KOPT-K1 (cell line): ENCODE measurements at regions not wholly inside any gene's neighbourhood (a gene's known extent, or its start where the extent isn't known, plus 50 kb on each side); places are given as distances from the start of the nearest gene placed in this dataset.
"Not testable (repeated sequence)": the region's sequence is repeated elsewhere in the genome, so short reads cannot be mapped to it uniquely, and the experiment has no call there.

Experiments used
- H3K27ac ChIP-seq: fragments of 200-600 bp; sonication (generic); 2 replicates; pipeline ENCODE4 v1.5.1; 2016; ENCODE audit warnings: antibody characterized with exemption, mild to moderate bottlenecking, low read depth, low read length; ENCODE audit not compliant: poor library complexity, severe bottlenecking
- H3K36me3 ChIP-seq: fragments of 200-600 bp; sonication (generic); 2 replicates; pipeline ENCODE4 v1.5.1; 2017; ENCODE audit warnings: antibody characterized with exemption, mild to moderate bottlenecking, low read length, moderate library complexity; ENCODE audit not compliant: insufficient read depth
- H3K9me3 ChIP-seq: fragments of 200-600 bp; sonication (generic); 2 replicates; pipeline ENCODE4 v1.5.1; 2017; ENCODE audit warnings: antibody characterized with exemption, low read length, mild to moderate bottlenecking; ENCODE audit not compliant: insufficient read depth, poor library complexity, severe bottlenecking

GRCh38 chr1:169043823-169044222 lies 62.7 kb upstream of the ATP1B1 start:
- Histone ChIP-seq H3K36me3 (no peaks in the 10 kb centered on the region), H3K27ac (peak overlapping the region; percentile 65), H3K9me3 (no peaks in the 10 kb centered on the region)

GRCh38 chr1:169044296-169044695 lies 62.2 kb upstream of the ATP1B1 start:
- Histone ChIP-seq H3K9me3 (no peaks in the 10 kb centered on the region), H3K36me3 (no peaks in the 10 kb centered on the region), H3K27ac (peak overlapping the region; percentile 65)

- no peaks in the 10 kb centered on the region for H3K36me3 ChIP-seq
- H3K9me3 ChIP-seq = no peaks in the 10 kb centered on the region
- H3K27ac ChIP-seq = peak overlapping the region; percentile 65
These were observed 61.5 kb upstream of the ATP1B1 start for GRCh38 chr1:169044971-169045370.

- Histone ChIP-seq H3K27ac (no peak overlapping the region), H3K36me3 (no peaks in the 10 kb centered on the region), H3K9me3 (no peaks in the 10 kb centered on the region)
These were observed 59.8 kb upstream of the ATP1B1 start for GRCh38 chr1:169046671-169047070.

- Histone ChIP-seq H3K27ac (no peak overlapping the region), H3K9me3 (no peaks in the 10 kb centered on the region), H3K36me3 (no peaks in the 10 kb centered on the region)
These were observed 59.4 kb upstream of the ATP1B1 start for GRCh38 chr1:169047074-169047473.

- no peaks in the 10 kb centered on the region for H3K36me3 ChIP-seq
- no peak overlapping the region for H3K27ac ChIP-seq
- no peaks in the 10 kb centered on the region for H3K9me3 ChIP-seq
These were observed 58.4 kb upstream of the ATP1B1 start for GRCh38 chr1:169048043-169048442.

GRCh38 chr1:169049258-169049938 lies 57.1 kb upstream of the ATP1B1 start:
- no peak overlapping the region for H3K27ac ChIP-seq

GRCh38 chr1:169051171-169051570 lies 55.3 kb upstream of the ATP1B1 start:
- Histone ChIP-seq H3K27ac (no peak overlapping the region), H3K36me3 (no peaks in the 10 kb centered on the region), H3K9me3 (no peaks in the 10 kb centered on the region)

More at GRCh38 chr1:169049258-169049938, 57.1 kb upstream of the ATP1B1 start:
- Histone ChIP-seq H3K36me3 (no peaks in the 10 kb centered on the region), H3K9me3 (no peaks in the 10 kb centered on the region)

GRCh38 chr1:169052171-169052570 lies 54.3 kb upstream of the ATP1B1 start:
- H3K36me3 ChIP-seq, H3K27ac ChIP-seq, H3K9me3 ChIP-seq: not testable (repeated sequence)

- Histone ChIP-seq H3K9me3 (no peaks in the 10 kb centered on the region), H3K36me3 (no peaks in the 10 kb centered on the region)
These were observed 53.8 kb upstream of the ATP1B1 start for GRCh38 chr1:169052727-169053126.

GRCh38 chr1:169053196-169053595 lies 53.3 kb upstream of the ATP1B1 start:
- Histone ChIP-seq H3K36me3 (no peaks in the 10 kb centered on the region), H3K27ac (no peak overlapping the region), H3K9me3 (no peaks in the 10 kb centered on the region)

More at GRCh38 chr1:169052727-169053126, 53.8 kb upstream of the ATP1B1 start:
- no peak overlapping the region for H3K27ac ChIP-seq
